PFSK-1 (cell line): ENCODE measurements at regions not wholly inside any gene's neighbourhood (a gene's known extent, or its start where the extent isn't known, plus 50 kb on each side); places are given as distances from the start of the nearest gene placed in this dataset.

Experiments used
- FOXP2 ChIP-seq: optimal IDR thresholded peaks from 2 replicates; pipeline ENCODE3; 2011; ENCODE audit warnings: borderline replicate concordance, control low read depth, inconsistent platforms; ENCODE audit not compliant: insufficient read depth; ENCODE audit errors: extremely low read length, extremely low read depth
- POLR2AphosphoS5 ChIP-seq: IDR thresholded peaks from 2 replicates; pipeline ENCODE4 v1.6.1; 2012; ENCODE audit warnings: low read depth, mild to moderate bottlenecking, control low read depth, low read length, moderate library complexity
- SIN3A ChIP-seq: IDR thresholded peaks from 2 replicates; pipeline ENCODE4 v1.6.1; 2012; ENCODE audit warnings: mild to moderate bottlenecking, low read length, moderate library complexity, borderline replicate concordance; ENCODE audit not compliant: insufficient read depth
- TAF1 ChIP-seq: IDR thresholded peaks from 2 replicates; pipeline ENCODE4 v1.6.1; 2012; ENCODE audit warnings: low read length, control low read depth, borderline replicate concordance; ENCODE audit not compliant: insufficient read depth
- TF ChIP-seq, protein P1 (sequence below), 2 experiments: IDR thresholded peaks; 2 replicates each; pipeline versions ENCODE4 v1.6.1 to v1.8.0; 2011 to 2012; ENCODE audit warnings: low read depth in 2 of 2, low read length in 2 of 2, control low read depth in 1 of 2, inconsistent platforms in 1 of 2, mild to moderate bottlenecking in 1 of 2, moderate library complexity in 1 of 2; ENCODE audit not compliant: insufficient read depth in 1 of 2

DNA sequence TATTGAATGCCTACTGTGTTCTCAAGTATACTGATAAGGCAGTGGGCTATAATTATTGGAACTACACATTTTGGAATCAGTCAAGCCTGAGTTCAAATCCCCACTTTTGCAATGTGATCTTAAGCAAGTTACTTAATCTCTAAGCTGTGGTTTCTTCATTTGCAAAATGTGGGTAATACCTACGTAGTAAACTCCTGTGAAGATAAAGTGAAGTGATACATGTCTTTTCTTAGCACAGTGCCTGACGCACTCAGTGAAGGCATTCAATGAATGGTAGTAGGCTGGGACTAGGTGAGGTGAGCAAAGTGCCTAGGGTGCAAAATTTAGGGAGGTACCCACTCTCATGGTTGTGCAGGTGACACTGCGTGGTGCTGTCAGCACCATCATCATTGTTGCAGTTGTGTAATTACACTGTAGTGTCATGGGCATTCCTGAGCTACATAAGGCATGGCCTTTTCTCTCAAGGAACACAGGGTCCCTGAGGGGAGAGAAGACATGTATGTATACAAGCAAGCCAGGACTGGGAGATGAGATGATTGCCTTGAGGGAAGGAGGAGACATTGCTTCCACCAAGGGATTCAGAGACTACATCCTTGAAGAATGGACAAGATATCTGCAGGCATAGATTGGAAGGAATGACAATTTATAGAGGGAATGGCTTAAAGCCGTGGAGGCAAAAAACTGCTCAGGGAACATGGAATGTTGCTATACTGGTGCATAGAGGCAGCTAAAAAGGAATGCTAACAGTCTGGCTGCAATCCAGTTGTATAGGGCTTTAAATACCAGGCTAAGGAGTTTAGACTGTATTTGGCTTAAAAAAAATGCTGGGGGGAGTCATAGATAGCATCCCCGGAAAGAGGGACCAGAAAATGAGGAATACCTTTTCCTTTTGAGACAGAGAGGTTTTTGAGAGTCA, 129.2 kb upstream of the ARHGAP5 start:
- TF ChIP-seq POLR2AphosphoS5 (no peak), SIN3A (no peak), TAF1 (no peak), FOXP2 (no peak)
- TF ChIP-seq, protein P1, sequence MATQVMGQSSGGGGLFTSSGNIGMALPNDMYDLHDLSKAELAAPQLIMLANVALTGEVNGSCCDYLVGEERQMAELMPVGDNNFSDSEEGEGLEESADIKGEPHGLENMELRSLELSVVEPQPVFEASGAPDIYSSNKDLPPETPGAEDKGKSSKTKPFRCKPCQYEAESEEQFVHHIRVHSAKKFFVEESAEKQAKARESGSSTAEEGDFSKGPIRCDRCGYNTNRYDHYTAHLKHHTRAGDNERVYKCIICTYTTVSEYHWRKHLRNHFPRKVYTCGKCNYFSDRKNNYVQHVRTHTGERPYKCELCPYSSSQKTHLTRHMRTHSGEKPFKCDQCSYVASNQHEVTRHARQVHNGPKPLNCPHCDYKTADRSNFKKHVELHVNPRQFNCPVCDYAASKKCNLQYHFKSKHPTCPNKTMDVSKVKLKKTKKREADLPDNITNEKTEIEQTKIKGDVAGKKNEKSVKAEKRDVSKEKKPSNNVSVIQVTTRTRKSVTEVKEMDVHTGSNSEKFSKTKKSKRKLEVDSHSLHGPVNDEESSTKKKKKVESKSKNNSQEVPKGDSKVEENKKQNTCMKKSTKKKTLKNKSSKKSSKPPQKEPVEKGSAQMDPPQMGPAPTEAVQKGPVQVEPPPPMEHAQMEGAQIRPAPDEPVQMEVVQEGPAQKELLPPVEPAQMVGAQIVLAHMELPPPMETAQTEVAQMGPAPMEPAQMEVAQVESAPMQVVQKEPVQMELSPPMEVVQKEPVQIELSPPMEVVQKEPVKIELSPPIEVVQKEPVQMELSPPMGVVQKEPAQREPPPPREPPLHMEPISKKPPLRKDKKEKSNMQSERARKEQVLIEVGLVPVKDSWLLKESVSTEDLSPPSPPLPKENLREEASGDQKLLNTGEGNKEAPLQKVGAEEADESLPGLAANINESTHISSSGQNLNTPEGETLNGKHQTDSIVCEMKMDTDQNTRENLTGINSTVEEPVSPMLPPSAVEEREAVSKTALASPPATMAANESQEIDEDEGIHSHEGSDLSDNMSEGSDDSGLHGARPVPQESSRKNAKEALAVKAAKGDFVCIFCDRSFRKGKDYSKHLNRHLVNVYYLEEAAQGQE (IDR thresholded peaks at IDR 0.05; ENCODE audit: insufficient read depth in 1 of 2, low read depth in 2 of 2, low read length in 2 of 2) = no peak
